Right lobe of liver (tissue), 4 donors: ENCODE measurements at regions not wholly inside any gene's neighbourhood (a gene's known extent, or its start where the extent isn't known, plus 50 kb on each side); places are given as distances from the start of the nearest gene placed in this dataset.

ENCODE experiments used
- POLR2A ChIP-seq: fragments of 450-650 bp; IDR thresholded peaks from one replicate; pipeline ENCODE4 v1.6.1; 2017; ENCODE audit warnings: antibody characterized with exemption, mild to moderate bottlenecking
- TF ChIP-seq, protein P1 (sequence below), 4 donors: fragments of 200-600 bp in 3 of 4; fragments of 450-650 bp in 1 of 4; IDR thresholded peaks; one replicate each; pipeline versions ENCODE4 v1.5.1 to v1.8.0; 2016 to 2022; ENCODE audit warnings: antibody characterized with exemption in 4 of 4, mild to moderate bottlenecking in 2 of 4
- donor health status: DM: no; HTN: no; CAD: no.
- donor health status: DM: no; HTN: no; CAD: no.
- donor health status: DM: no; HTN: yes; CAD: no.

- TF ChIP-seq, protein P1, sequence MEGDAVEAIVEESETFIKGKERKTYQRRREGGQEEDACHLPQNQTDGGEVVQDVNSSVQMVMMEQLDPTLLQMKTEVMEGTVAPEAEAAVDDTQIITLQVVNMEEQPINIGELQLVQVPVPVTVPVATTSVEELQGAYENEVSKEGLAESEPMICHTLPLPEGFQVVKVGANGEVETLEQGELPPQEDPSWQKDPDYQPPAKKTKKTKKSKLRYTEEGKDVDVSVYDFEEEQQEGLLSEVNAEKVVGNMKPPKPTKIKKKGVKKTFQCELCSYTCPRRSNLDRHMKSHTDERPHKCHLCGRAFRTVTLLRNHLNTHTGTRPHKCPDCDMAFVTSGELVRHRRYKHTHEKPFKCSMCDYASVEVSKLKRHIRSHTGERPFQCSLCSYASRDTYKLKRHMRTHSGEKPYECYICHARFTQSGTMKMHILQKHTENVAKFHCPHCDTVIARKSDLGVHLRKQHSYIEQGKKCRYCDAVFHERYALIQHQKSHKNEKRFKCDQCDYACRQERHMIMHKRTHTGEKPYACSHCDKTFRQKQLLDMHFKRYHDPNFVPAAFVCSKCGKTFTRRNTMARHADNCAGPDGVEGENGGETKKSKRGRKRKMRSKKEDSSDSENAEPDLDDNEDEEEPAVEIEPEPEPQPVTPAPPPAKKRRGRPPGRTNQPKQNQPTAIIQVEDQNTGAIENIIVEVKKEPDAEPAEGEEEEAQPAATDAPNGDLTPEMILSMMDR (IDR thresholded peaks at IDR 0.05): no peak
- no peak for TF ChIP-seq POLR2A
These were observed 63.6 kb upstream of the DIRAS2 start for GRCh38 chr9:90706230-90706629.
